ENCODE measurements at regions not wholly inside any gene's neighbourhood (a gene's known extent, or its start where the extent isn't known, plus 50 kb on each side); places are given as distances from the start of the nearest gene placed in this dataset.
A peak's percentile ranks its signal among the peaks of the same experiment; 100 is the strongest.

DNA sequence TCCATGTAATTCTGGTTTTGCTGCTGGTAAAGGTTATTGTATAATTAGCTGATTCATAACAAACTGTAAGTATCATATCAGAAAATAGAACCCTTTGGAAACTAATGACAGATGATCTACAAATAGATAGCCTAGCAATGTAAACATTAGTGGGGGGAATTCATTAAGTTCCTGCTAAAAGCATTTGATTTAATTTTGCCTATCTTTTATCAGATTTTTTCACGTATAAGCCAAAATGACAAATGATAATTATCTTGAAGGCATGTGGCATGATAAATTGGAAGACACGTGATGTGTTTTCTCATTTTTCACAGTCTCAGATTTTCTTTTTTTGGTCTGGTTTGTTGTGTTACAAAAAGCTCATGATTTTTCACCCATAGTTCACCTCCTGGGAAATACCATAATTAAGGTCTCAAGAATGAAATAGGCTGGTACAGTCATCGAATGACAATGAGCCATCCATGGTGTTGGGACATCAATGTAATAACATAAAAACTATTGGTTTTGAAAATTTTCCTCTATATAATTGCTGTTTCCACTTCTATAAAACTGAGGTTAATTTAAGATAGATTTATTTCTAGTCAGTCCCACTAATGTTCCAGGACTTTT is 325.9 kb upstream of the TBL1XR1 start:
- no peak overlapping the region for H3K4me3 ChIP-seq (ENCODE audit: control insufficient read depth, low read depth, low read length)
- TF ChIP-seq CTCF (IDR thresholded peaks at IDR 0.05; ENCODE audit: control insufficient read depth, insufficient read depth, low read depth, low read length, missing control alignments): no peak
- DNase-seq (ENCODE audit: low read depth): no peak

- no peak overlapping the region for H3K4me3 ChIP-seq (ENCODE audit: control insufficient read depth, low read depth, low read length)
- DNase-seq (ENCODE audit: low read depth): no peak
- TF ChIP-seq CTCF (IDR thresholded peaks at IDR 0.05; ENCODE audit: control insufficient read depth, insufficient read depth, low read depth, low read length, missing control alignments): no peak
Measured at GRCh38 chr3:177523872-177524438, 326.7 kb upstream of the TBL1XR1 start.

GRCh38 chr3:177524742-177525141 is 327.5 kb upstream of the TBL1XR1 start:
- no peak overlapping the region for H3K4me3 ChIP-seq (ENCODE audit: control insufficient read depth, low read depth, low read length)
- DNase-seq (ENCODE audit: low read depth): no peak
- TF ChIP-seq CTCF (IDR thresholded peaks at IDR 0.05; ENCODE audit: control insufficient read depth, insufficient read depth, low read depth, low read length, missing control alignments): no peak

- no peak overlapping the region for H3K4me3 ChIP-seq (ENCODE audit: control insufficient read depth, low read depth, low read length)
- no peak for DNase-seq (ENCODE audit: low read depth)
- no peak for TF ChIP-seq CTCF (IDR thresholded peaks at IDR 0.05; ENCODE audit: control insufficient read depth, insufficient read depth, low read depth, low read length, missing control alignments)
Measured at GRCh38 chr3:177525414-177525813, 328.1 kb upstream of the TBL1XR1 start.

- DNase-seq (ENCODE audit: low read depth): peak; percentile 90
- no peak overlapping the region for H3K4me3 ChIP-seq (ENCODE audit: control insufficient read depth, low read depth, low read length)
- no peak for TF ChIP-seq CTCF (IDR thresholded peaks at IDR 0.05; ENCODE audit: control insufficient read depth, insufficient read depth, low read depth, low read length, missing control alignments)
Measured at GRCh38 chr3:177525987-177526712, 328.9 kb upstream of the TBL1XR1 start.

GRCh38 chr3:177527182-177527581 is 329.9 kb upstream of the TBL1XR1 start:
- no peak for TF ChIP-seq CTCF (IDR thresholded peaks at IDR 0.05; ENCODE audit: control insufficient read depth, insufficient read depth, low read depth, low read length, missing control alignments)
- H3K4me3 ChIP-seq (ENCODE audit: control insufficient read depth, low read depth, low read length): no peak overlapping the region
- DNase-seq (ENCODE audit: low read depth): no peak
